Stimulated activated naive CD8-positive, alpha-beta T cell treated with anti-CD3 and anti-CD28 coated beads, Interleukin-15, amount 100 ng/mL, for 72 hours (primary cell): ENCODE measurements at regions not wholly inside any gene's neighbourhood (a gene's known extent, or its start where the extent isn't known, plus 50 kb on each side); places are given as distances from the start of the nearest gene placed in this dataset.
"Not testable (repeated sequence)": the region's sequence is repeated elsewhere in the genome, so short reads cannot be mapped to it uniquely, and the experiment has no call there.

Source experiments
- ATAC-seq: fragments of 150-1000 bp; cut with Tn5 transposase; 2 replicates; pipeline ENCODE4 v1.10.0; 2021; ENCODE audit warnings: mild to moderate bottlenecking, moderate library complexity
- DNase-seq, 2 donors: peaks; one replicate each; pipeline ENCODE4 v3.0.0; 2021 to 2022
- H3K27ac Mint-ChIP-seq, 2 donors: one replicate each; pipeline ENCODE4 v1.8.0; 2022; ENCODE audit warnings: mild to moderate bottlenecking in 2 of 2, mixed read lengths in 2 of 2, moderate library complexity in 2 of 2
- H3K27me3 Mint-ChIP-seq: one replicate; pipeline ENCODE4 v1.8.0; 2022; ENCODE audit warnings: mixed read lengths
- H3K4me1 Mint-ChIP-seq: one replicate; pipeline ENCODE4 v1.8.0; 2022; ENCODE audit warnings: mild to moderate bottlenecking, mixed read lengths
- H3K4me3 Mint-ChIP-seq, 2 donors: one replicate each; pipeline ENCODE4 v1.8.0; 2022; ENCODE audit warnings: mild to moderate bottlenecking in 2 of 2, mixed read lengths in 2 of 2, moderate library complexity in 1 of 2
- H3K9me3 Mint-ChIP-seq, 2 donors: one replicate each; pipeline ENCODE4 v1.8.0; 2022; ENCODE audit warnings: mixed read lengths in 2 of 2

DNA sequence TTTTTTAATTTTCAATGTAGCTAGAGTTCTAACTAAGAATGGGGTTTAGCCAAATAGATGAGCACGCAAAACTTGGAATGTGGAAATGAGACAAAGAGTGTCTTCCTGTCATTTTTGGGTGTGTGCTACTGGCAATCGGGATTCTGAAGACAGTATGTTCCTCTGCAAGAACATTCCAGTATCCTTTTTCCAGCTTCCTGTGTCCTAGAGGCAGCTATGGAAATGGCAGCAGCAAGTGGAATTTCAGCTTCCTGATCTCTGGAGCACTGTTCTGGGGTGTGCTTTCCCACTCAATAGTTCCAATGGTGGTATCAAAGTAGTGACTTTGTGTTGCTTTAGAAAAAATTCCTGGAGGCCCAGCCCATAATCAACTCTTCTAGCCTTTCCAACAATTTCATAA lies 642.9 kb upstream of the KCNMB2 start:
- no peak overlapping the region for H3K27ac Mint-ChIP-seq
- no peak for ATAC-seq

GRCh38 chr3:177894081-177894728 lies 642.0 kb upstream of the KCNMB2 start:
- no peaks in the 10 kb centered on the region for H3K4me1 Mint-ChIP-seq
- H3K4me3 Mint-ChIP-seq: no peak overlapping the region

More for the DNA sequence above, 642.9 kb upstream of the KCNMB2 start:
- no peaks in the 10 kb centered on the region for H3K4me1 Mint-ChIP-seq
- H3K4me3 Mint-ChIP-seq: no peak overlapping the region
- peaks cover 8 to 10% of the 10 kb centered on the region in 2 donors for H3K9me3 Mint-ChIP-seq
- no peak for DNase-seq
- no peaks in the 10 kb centered on the region for H3K27me3 Mint-ChIP-seq

GRCh38 chr3:177898185-177898584 lies 638.1 kb upstream of the KCNMB2 start:
- H3K27me3 Mint-ChIP-seq: no peaks in the 10 kb centered on the region
- no peak for DNase-seq
- no peak overlapping the region for H3K4me3 Mint-ChIP-seq
- no peaks in the 10 kb centered on the region for H3K4me1 Mint-ChIP-seq
- peaks cover 12 to 28% of the 10 kb centered on the region in 2 donors for H3K9me3 Mint-ChIP-seq
- no peak overlapping the region for H3K27ac Mint-ChIP-seq
- ATAC-seq: no peak

More at GRCh38 chr3:177894081-177894728, 642.0 kb upstream of the KCNMB2 start:
- peaks cover 8 to 14% of the 10 kb centered on the region in 2 donors for H3K9me3 Mint-ChIP-seq
- H3K27me3 Mint-ChIP-seq: no peaks in the 10 kb centered on the region
- DNase-seq: no peak
- ATAC-seq: no peak
- H3K27ac Mint-ChIP-seq: no peak overlapping the region

DNA sequence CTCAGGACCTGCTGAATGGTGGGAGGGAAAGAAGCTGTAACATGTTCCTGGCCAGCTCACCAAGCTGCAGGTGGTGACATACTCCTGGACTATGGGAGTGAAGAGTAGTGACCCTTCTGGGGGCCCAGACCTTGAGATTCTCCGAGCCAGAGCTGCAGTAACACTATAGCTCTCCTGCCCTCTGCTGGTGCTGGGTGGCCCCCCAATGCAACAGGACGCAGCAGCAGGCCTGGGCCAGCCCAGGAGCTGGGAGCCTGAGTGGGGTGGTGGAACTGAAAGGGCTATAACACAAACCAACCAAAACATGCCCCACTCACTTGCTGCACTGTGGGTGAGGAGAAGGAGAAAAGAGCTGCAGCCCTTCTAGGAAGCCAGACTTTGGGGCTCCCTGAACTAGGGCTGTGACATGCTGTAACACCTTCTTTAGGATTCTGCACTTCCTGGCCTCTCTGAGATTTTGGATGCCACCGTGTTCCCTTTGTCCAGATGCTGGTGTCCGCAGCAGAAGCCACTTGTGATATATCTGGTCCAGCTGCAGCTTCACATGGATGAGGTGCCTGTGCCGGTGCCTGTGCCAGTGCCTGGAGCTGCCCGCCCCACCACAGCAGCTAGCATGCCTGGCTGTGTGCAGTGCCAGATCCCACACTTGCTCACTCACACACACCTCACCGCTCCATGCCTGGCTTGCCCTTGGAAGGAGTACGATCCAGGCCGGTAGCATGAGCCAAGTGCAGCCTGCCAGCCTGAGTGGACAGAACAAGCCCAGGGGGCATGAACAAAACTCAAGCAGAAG lies 636.8 kb upstream of the KCNMB2 start:
- Mint-ChIP-seq H3K27me3 (no peaks in the 10 kb centered on the region), H3K27ac (no peak overlapping the region), H3K9me3 (peaks cover 12 to 28% of the 10 kb centered on the region in 2 donors), H3K4me1 (no peaks in the 10 kb centered on the region), H3K4me3 (no peak overlapping the region)
- DNase-seq (no peak), ATAC-seq (no peak)

DNA sequence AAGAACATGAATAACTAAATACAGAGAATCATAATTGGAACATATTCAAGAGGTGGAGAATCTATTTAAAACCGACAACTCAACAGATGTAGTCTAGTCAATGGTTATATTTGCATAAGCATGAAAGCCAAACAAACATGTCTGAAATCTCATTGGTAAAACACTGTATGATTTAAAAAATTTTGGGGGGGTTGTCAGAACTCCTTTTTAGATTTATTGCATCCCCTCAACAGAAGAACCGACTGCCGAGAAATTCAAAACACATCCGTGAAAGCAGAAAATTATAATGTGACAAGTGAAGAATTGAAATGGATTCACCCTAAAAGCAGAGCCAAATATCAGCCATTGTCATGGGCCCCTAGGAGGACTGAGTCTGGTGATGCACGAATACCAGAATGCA lies 633.4 kb upstream of the KCNMB2 start:
- no peak for DNase-seq
- peaks cover 6 to 20% of the 10 kb centered on the region in 2 donors for H3K9me3 Mint-ChIP-seq
- no peak overlapping the region for H3K4me3 Mint-ChIP-seq
- no peak overlapping the region for H3K27ac Mint-ChIP-seq
- H3K27me3 Mint-ChIP-seq: no peaks in the 10 kb centered on the region
- no peak for ATAC-seq
- no peaks in the 10 kb centered on the region for H3K4me1 Mint-ChIP-seq

DNA sequence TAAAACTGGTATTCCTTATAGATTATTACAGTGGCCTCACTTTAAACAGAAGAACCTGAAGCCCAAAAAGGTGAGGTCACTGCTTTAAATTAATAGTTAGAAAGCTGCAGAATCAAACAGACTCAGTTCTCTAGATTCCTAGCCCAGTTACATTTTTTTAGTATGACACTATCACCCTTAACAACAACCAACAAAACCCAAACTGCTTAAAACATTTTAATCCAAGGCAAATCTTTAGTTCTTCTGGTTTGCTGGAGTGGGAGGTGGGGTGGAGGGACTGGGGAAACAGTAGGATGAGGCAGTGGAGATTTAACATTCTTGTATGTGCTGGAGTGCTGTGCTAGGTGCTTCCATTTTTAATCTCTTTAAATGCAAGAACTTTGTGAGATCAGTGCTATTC lies 631.6 kb upstream of the KCNMB2 start:
- Mint-ChIP-seq H3K27ac (no peak overlapping the region), H3K9me3 (peaks cover 7 to 13% of the 10 kb centered on the region in 2 donors), H3K27me3 (no peaks in the 10 kb centered on the region), H3K4me3 (no peak overlapping the region), H3K4me1 (no peaks in the 10 kb centered on the region)
- no peak for DNase-seq
- no peak for ATAC-seq

GRCh38 chr3:177905173-177906125 lies 630.8 kb upstream of the KCNMB2 start:
- no peak for DNase-seq
- H3K4me3 Mint-ChIP-seq: no peak overlapping the region
- peaks cover 6 to 9% of the 10 kb centered on the region in 2 donors for H3K9me3 Mint-ChIP-seq
- no peaks in the 10 kb centered on the region for H3K4me1 Mint-ChIP-seq
- no peaks in the 10 kb centered on the region for H3K27me3 Mint-ChIP-seq
- no peak for ATAC-seq
- no peak overlapping the region for H3K27ac Mint-ChIP-seq

DNA sequence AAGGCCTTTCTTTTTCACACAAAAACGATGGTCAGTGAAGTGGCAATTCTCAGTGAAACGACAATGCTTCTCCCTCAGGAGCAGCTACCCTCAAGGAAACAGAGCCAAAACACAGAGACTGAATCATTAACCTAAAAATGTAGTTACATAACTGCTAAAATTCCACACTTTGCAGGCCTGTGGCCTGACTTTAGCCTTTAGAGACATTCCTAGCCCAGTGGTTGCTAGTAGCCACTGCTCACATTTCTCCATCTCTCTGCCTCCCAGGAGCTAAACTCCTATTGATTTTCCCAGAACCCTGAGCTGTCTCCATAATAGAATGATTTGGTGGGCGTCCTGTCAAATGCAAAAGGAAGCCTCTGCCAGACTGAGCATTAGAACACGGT lies 630.1 kb upstream of the KCNMB2 start:
- no peak overlapping the region for H3K4me3 Mint-ChIP-seq
- no peak for DNase-seq
- peaks cover 6 to 9% of the 10 kb centered on the region in 2 donors for H3K9me3 Mint-ChIP-seq
- H3K27ac Mint-ChIP-seq: no peak overlapping the region
- no peaks in the 10 kb centered on the region for H3K4me1 Mint-ChIP-seq
- no peaks in the 10 kb centered on the region for H3K27me3 Mint-ChIP-seq
- no peak for ATAC-seq

- DNase-seq (no peak), ATAC-seq (no peak)
- Mint-ChIP-seq H3K4me3 (no peak overlapping the region), H3K4me1 (no peaks in the 10 kb centered on the region), H3K9me3 (peaks cover 6 to 15% of the 10 kb centered on the region in 2 donors), H3K27me3 (no peaks in the 10 kb centered on the region), H3K27ac (no peak overlapping the region)
Observed at GRCh38 chr3:177906578-177907229, 629.5 kb upstream of the KCNMB2 start.

DNA sequence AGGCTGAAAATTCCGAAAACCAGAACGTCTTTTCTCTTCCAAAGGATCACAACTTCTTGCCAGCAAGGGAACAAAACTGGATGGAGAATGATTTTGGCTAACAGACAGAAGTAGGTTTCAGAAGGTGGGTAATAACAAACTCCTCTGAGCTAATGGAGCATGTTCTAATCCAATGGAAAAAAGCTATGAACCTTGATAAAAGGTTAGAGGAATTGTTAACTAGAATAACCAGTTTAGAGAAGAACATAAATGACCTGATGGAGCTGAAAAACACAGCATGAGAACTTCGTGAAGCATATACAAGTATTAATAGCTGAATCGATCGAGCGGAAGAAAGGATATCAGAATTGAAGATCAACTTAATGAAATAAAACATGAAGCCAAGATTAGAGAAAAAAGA lies 626.7 kb upstream of the KCNMB2 start:
- H3K27ac Mint-ChIP-seq, H3K4me3 Mint-ChIP-seq, H3K27me3 Mint-ChIP-seq, DNase-seq, H3K4me1 Mint-ChIP-seq, ATAC-seq: not testable (repeated sequence)
- H3K9me3 Mint-ChIP-seq: peaks cover 6 to 26% of the 10 kb centered on the region in 2 donors

- H3K27me3 Mint-ChIP-seq: no peaks in the 10 kb centered on the region
- peaks cover 6 to 26% of the 10 kb centered on the region in 2 donors for H3K9me3 Mint-ChIP-seq
- DNase-seq (no peak), ATAC-seq (no peak)
- H3K27ac Mint-ChIP-seq: no peak overlapping the region
- H3K4me3 Mint-ChIP-seq: no peak overlapping the region
- H3K4me1 Mint-ChIP-seq: no peaks in the 10 kb centered on the region
Observed at GRCh38 chr3:177914224-177914623, 622.0 kb upstream of the KCNMB2 start.

DNA sequence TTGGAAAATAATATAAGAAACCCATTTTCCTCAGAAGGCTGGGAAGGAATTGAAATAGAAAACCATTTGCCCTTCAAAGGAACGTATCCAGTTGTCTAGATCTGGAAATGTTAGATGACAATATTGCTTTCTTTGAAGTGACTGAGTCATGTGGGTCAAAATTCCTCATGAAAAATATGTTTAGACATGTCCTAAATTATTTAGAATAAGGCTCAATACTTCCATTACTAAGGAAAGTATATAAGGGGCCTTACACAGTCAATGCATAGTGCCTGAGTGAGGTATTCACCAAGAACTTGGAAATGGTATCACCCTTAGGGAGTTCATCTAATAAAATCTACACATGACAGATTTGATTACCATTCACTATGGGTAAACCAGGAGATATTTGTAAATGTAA lies 619.8 kb upstream of the KCNMB2 start:
- no peaks in the 10 kb centered on the region for H3K4me1 Mint-ChIP-seq
- ATAC-seq (no peak), DNase-seq (no peak)
- H3K27ac Mint-ChIP-seq: no peak overlapping the region
- H3K4me3 Mint-ChIP-seq: no peak overlapping the region
- H3K9me3 Mint-ChIP-seq: peaks cover 0 to 14% of the 10 kb centered on the region in 2 donors
- no peaks in the 10 kb centered on the region for H3K27me3 Mint-ChIP-seq

DNA sequence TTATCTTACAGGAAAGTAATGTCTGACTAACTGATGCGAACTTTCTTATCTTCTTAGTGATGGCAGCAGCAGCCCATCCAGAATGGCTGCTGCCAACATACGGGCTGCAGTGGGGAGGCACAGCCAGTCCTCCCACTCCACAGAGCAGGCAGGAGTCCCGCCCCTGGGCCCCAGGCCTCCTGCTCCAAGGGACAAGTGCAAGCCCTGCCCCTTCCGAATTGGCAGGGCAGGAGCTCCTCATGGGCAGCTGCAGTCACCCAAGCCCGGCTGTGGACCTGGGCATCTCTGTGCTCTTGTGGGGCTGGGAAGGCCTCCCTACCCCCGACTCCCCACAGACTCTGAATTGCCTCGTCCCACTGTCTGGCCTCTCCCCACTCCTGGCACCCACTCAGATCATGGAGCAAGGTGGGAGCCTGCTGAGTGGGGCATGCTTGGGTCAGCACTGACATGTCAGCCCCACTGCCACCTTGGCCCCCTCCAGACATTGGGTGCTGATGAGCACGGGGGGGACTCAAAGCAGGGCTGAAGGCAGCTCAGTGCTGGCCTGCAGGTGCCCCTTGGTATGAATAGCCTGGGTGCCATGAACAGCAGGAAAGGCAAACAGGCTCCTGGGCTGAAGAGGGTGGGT lies 618.9 kb upstream of the KCNMB2 start:
- no peak for DNase-seq
- H3K4me3 Mint-ChIP-seq: no peak overlapping the region
- H3K4me1 Mint-ChIP-seq: no peaks in the 10 kb centered on the region
- ATAC-seq: peak; percentile 20
- peaks cover 0 to 7% of the 10 kb centered on the region in 2 donors for H3K9me3 Mint-ChIP-seq
- H3K27me3 Mint-ChIP-seq: no peaks in the 10 kb centered on the region
- H3K27ac Mint-ChIP-seq: no peak overlapping the region

GRCh38 chr3:177921153-177921552 lies 615.1 kb upstream of the KCNMB2 start:
- Mint-ChIP-seq H3K4me1 (no peaks in the 10 kb centered on the region), H3K4me3 (no peak overlapping the region), H3K27me3 (no peaks in the 10 kb centered on the region), H3K27ac (no peak overlapping the region), H3K9me3 (peaks cover 0 to 5% of the 10 kb centered on the region in 2 donors)
- no peak for ATAC-seq
- no peak for DNase-seq

DNA sequence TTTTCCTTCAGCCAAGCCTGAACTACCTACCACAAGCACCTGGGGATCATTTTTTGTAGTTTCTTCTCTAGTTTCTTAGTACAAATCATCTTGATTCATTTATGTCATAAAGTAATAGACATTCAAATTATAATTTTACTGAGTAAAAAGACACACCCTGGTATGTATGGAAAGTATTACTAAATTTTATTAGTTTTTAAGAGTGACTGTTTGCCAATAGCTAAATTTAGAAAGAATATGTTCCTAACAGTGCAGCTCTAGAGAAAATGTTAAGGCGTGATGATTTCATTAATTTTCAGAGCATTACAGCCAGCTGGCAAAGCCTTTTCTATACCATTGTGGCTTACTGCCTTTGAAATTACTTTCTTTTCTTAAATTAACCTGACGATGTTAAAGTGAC lies 612.0 kb upstream of the KCNMB2 start:
- Mint-ChIP-seq H3K27me3 (no peaks in the 10 kb centered on the region), H3K4me3 (no peak overlapping the region), H3K27ac (no peak overlapping the region), H3K9me3 (peaks cover 2 to 8% of the 10 kb centered on the region in 2 donors), H3K4me1 (peaks cover under 1% of the 10 kb centered on the region)
- ATAC-seq (no peak), DNase-seq (no peak)
